NCI-H1092 (cell line): ENCODE measurements at regions not wholly inside any gene's neighbourhood (a gene's known extent, or its start where the extent isn't known, plus 50 kb on each side); places are given as distances from the start of the nearest gene placed in this dataset.
A peak's percentile ranks its signal among the peaks of the same experiment; 100 is the strongest.

Source experiments
- DNase-seq: peaks from one replicate; lab custom pipeline; 2025; lab: John Stamatoyannopoulos, UW

GRCh38 chr4:71241501-71242288 lies 97.1 kb upstream of the SLC4A4 start:
- no peak for DNase-seq

DNA sequence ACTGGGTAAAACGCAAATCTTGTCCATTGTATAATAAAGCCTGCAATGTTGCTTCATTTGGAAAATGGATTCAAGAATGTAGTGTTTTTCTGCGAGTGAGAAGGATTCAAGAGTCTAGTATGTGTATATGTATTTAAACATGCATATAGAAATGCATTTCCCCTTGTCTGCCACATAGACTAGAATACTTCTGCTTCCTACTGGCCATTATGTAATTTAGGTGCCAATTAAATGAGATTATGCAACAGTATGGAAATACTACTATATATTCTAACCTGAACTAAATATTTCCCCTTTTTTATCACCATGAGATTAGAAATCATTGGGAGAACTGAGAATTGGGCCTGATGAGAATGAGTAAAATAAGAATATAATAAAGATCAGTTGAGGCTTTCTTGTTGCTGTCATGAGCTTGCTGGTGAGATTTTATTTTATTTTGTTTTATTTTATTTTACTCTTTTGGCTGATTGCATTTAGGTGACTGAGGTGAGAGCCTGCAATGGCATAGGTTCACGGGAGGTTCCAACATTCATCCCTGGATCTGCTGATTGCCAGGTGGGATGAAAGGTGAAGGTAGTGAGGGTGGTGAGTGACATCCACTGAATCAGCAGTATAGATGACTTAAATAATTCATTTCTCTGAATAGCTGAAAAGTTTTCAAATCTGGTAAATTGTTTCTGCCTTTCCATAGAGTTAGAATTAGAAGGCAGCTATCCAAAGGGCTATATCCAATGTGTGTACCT lies 95.6 kb upstream of the SLC4A4 start:
- DNase-seq = no peak

GRCh38 chr4:71247706-71248105 lies 91.1 kb upstream of the SLC4A4 start:
- DNase-seq = no peak

- DNase-seq = no peak
Measured at GRCh38 chr4:71251261-71251660, 87.6 kb upstream of the SLC4A4 start.

GRCh38 chr4:71253545-71253944 lies 85.3 kb upstream of the SLC4A4 start:
- DNase-seq = no peak

GRCh38 chr4:71254451-71255012 lies 84.3 kb upstream of the SLC4A4 start:
- no peak for DNase-seq

DNA sequence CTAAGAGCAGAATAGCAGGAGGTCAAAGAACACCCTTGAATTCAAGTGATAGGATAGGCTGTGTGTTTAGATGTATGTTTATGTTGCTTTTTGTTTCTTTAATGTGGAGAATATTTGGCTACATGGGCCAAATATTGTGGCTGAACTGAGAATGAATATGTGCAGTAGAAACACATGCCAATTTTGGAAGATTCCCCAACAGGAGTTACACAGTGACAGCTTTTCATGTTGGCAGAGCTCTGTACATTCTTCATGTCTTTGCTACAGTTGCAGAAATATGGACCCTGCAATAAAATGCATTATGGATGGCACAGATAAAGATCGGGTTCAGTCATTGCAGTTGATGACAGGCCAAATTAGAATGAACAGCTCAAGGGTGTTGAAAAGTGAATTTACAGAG lies 82.8 kb upstream of the SLC4A4 start:
- no peak for DNase-seq

- no peak for DNase-seq
Measured at GRCh38 chr4:71257761-71258160, 81.1 kb upstream of the SLC4A4 start.

- no peak for DNase-seq
Measured at GRCh38 chr4:71258323-71258722, 80.5 kb upstream of the SLC4A4 start.

DNA sequence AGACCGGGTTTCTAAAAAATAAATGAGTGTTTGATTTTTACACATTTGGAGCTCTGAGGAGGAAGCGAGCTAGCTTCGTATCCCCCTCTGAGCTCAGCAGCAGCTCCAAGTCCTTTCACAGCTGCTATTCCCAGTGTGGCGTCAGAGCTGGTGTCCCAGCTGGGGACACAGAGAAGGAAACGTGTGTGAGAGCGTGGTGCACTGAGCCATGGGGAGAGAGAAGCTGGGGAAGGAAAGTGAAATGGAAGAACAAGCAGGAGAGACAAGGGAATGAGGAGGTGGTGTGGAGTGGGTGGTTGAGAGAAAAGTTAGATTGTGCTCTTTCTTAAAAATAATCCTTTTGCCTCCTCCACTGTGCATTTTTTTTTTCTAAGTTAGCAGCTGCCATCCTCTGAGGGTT lies 79.5 kb upstream of the SLC4A4 start:
- no peak for DNase-seq

DNA sequence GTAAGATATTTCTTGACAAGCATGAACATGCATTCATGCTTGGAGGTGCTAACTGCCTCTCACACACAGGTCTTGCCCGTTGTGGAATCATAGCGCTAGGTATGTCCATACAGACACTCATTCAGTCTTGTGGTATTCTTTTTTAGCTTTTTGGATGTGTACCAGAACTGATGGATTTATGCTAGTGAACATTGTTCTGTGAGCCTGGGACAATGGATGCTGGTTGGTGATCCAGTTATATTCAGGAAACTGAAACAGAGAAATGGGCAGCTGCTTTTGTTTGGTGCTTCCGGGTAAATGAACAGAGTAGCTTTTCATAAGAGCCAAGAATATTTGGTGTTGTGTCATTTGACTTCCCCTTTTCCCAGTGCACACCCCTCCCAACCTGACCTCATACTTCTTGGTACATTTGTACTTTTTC lies 78.9 kb upstream of the SLC4A4 start:
- DNase-seq = no peak

DNA sequence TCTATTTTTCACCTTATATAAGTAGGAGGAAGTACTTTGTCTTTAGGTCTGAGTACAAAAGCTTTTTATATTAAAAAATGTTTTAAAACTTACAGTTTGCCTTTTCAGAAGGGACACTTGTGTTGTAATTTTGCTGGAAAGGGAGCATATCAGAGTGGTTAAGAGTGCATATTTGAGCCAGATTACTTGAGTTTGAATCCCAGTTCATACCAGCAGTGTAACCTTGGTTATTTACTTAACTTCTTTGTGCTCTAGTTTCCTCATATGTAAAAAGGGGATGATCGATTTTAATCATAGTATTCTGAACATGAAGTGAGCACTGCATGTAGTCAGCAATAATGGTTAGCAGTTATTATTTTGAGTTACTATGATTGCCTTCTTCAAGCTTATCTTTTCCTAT lies 78.3 kb upstream of the SLC4A4 start:
- no peak for DNase-seq

DNA sequence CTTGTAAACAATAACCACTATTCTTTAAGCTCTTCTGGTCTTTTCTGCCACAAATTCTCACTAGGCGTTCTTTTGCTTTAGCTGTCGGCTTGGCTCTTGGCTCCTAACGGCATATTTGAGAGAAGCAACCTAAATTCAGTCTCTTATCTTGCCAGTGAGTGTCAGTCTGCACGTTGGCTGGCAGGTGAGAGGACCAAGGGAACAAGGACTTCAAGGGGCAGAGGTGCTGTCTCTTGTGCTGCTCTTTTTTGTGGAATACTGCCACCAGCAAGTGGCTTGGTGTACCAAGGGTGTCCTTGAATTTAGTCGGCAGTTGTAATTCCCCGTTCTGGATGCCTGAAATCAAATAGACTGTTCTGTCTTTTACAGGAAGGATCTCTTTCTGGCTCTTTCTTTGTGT lies 77.8 kb upstream of the SLC4A4 start:
- no peak for DNase-seq

- DNase-seq = no peak
Measured at GRCh38 chr4:71261633-71262121, 77.1 kb upstream of the SLC4A4 start.

- DNase-seq = no peak
Measured at GRCh38 chr4:71262161-71262560, 76.7 kb upstream of the SLC4A4 start.

DNA sequence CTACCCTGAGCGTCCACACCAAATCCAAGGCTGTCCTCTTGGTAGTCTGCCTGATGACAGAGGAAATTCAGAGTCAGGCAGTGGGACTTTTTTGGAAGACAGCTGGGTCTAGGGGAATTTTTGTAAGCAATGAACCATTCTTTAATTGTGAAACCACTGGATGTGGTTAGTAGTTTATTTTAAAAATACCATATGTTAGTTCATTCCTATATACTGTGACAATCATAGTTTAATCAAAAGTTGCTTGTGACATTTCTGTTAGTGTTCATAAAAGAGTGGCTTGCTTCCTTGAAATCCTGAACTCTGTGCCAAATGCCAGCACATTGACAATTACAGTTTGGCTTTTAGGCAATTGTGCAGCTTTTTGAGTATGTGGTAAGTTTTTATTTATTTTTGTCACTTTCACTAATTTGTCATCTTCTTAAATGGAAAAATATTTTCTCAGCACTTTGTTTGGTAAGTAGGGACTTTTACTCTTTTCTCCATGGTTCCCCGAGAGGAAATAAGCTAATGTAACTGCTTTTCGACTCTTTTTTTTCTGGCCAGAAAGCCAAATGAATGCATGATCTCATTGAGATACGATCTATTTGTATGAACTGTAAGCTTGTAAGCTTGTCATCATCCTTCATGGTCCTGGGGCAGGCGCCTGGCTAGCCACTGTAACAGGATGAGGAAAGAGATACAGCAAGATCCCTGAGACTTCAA lies 72.6 kb upstream of the SLC4A4 start:
- DNase-seq = no peak

GRCh38 chr4:71267244-71267643 lies 71.6 kb upstream of the SLC4A4 start:
- no peak for DNase-seq

GRCh38 chr4:71268166-71268565 lies 70.7 kb upstream of the SLC4A4 start:
- no peak for DNase-seq

DNA sequence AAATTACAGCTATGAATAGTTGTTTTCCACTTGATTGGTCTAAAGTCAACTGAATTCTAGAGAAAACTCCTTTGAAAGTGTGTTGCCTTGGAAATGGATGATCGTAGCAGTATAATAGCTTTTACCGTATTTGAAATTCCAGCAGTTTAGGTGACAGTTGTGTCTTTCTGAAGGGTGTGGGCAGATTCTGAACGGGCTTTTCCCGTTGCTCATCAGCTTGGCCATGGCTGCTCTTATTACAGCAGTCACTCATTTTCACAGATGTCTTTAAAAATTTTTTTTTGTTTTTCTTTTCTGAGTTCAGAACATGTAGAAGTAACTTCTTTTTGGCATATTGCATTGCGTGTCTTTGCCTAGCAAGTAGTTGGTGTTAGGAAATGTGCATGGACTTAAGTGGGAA lies 69.6 kb upstream of the SLC4A4 start:
- no peak for DNase-seq

DNA sequence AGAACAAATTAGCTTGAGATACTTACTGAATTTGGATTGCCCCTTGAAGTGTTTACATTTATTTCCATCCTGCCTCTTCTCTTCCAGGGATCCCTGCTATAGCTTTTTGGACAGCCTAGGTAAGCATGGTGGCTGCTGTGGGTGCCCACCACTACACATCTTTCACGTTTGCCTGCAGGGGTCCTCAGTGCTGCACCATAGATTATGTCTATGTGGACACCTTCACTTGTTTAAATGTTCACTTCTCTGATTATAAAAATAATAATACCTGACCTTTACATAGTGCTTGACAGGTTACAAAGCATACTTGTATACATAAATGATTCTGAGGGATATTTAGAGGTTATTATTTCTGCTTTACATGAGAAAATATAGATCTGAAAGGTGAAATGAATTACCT lies 67.9 kb upstream of the SLC4A4 start:
- peak; percentile 20 for DNase-seq

GRCh38 chr4:71272976-71273375 lies 65.8 kb upstream of the SLC4A4 start:
- DNase-seq = no peak

DNA sequence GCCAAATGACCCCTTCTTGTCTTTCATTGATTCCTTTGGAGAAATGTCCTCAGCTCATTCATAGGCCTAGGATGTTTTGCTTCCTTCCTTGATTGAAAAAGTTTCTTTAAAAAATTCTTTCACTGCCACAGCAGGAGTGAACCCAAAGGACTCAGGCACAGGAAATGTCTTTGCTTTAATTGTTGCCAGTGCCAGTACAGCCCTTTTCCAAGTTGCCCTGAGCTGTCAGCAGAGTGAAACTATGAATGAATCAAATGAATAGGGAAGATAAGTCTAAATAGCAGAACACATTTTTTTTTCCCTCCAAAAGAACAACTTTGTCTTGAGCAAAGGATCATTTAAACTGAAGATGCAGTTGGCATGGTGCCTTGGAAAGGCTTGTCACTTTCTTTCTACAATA lies 63.8 kb upstream of the SLC4A4 start:
- DNase-seq = no peak

DNA sequence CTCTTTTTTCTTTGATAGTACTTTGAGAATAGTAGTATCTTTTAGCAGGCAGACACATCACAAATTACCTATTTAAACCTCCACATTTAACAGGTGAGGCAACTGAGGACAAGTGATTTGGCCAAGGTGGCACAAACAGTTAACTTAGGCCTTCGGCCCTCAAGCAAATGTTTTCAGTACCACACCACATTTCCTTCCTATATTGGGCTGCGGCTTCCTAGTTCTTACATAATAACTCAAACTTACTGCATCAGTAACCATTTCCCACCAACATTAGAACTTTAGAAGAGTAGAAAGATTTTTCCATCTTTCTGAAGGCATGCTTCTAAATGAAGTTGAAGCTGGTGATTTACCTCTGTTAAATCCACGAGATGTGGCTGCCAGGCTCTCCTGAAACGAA lies 63.2 kb upstream of the SLC4A4 start:
- no peak for DNase-seq
